ENCODE measurements at regions not wholly inside any gene's neighbourhood (a gene's known extent, or its start where the extent isn't known, plus 50 kb on each side); places are given as distances from the start of the nearest gene placed in this dataset.
"Not testable (repeated sequence)": the region's sequence is repeated elsewhere in the genome, so short reads cannot be mapped to it uniquely, and the experiment has no call there.

DNA sequence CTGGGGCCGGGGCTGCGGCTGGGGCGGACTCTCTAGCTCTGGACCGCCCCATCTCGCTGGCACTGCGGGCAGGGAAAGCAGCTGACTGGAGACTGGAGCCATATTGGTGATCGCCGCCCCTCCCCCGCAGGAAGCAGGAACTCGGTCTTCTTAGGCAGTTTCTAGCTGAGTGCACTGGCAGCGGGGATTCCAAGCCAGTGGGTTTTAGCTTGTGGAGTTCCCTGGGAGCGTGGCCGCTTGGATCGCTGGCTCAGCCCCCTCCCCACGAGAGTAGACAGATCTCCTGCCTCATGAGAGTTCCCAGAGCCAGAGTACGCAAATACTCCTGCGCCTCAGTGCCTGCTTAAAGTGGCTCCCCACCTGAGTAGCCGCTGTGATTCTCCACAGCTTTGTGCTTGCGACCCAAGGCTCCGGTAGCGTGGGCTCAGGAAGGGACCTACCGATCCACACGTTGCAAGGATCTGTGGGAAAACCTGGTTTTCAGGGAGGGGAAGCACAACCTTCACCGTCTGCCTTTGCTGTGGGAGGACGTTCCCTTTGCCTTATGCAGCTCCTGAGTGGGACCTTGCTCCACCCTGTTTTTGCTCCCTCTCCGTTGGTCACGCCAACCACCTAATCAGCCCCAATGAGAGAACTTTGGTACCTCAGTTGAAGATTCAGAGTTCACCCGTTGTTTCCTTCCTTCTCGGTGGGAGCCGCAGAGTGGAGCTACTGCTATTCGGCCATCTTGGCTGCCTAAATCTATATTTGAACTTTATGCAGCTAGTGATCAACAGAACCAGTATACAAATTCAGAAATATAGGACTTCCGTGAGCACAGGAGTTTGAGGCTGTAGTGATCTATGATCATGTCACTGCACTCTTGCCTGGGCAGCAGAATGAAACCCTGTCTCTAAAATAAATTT, 803.9 kb upstream of the PCDH10 start:
- H3K4me3 ChIP-seq (ENCODE audit: low read depth, low read length): no peak overlapping the region

DNA sequence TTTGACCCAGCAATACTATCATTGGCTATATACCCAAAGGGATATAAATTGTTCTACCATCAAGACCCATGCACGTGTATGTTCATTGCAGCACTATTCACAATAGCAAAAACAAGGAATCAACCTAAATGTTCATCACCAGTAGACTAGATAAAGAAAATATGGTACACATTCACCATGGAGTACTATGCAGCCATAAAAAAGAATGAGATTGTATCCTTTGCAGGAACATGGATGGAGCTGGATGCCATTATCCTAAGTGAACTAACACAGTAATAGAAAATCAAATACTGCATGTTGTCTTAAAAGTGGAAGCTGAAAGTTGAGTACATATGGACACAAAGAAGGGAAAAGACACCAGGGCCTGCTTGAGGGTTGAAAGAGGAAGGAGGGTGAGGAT, 803.1 kb upstream of the PCDH10 start:
- H3K4me3 ChIP-seq (ENCODE audit: low read depth, low read length): no peak overlapping the region

- not testable (repeated sequence) for H3K4me3 ChIP-seq (ENCODE audit: low read depth, low read length)
These were observed 797.5 kb upstream of the PCDH10 start for GRCh38 chr4:132351606-132352005.

- no peak overlapping the region for H3K4me3 ChIP-seq (ENCODE audit: low read depth, low read length)
These were observed 766.9 kb upstream of the PCDH10 start for GRCh38 chr4:132382243-132382642.

GRCh38 chr4:132383571-132384199, 765.4 kb upstream of the PCDH10 start:
- H3K4me3 ChIP-seq (ENCODE audit: low read depth, low read length): no peak overlapping the region

DNA sequence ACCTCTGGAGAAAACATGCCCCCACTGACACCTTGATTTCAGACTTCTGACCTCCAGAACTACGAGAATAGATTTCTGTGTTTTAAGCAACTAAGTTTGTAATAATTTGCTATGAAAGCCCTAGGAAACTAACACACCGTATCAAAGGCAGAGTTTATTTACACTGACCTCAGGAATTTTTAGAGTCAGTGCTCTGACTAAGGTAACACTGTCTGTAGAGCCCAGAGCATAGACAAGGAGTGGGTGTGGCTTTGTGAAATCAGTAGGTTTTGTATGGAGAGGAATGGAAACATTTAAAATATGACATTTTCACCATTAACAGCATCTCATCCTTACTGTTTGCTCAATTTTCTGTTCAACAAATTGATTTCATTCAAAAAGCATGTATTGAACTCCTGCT, 764.4 kb upstream of the PCDH10 start:
- H3K4me3 ChIP-seq (ENCODE audit: low read depth, low read length): no peak overlapping the region

DNA sequence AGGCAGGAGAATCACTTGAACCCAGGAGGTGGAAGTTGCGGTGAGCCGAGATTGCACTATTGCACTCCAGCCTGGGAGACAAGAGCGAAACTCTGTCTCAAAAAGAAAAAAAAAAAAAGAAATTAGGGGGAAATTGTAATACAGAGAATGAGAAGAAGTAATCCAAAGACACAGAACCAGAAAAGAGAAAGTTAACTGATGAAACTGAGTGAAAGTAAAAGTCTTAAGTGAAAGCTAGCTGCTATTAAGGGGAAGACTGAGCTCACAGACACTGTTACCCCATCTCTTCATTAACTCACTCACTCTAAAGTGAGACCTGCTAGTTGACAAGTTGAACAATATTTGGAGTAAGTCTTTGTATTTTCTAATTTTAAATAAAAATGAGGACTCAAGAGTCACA, 763.0 kb upstream of the PCDH10 start:
- H3K4me3 ChIP-seq (ENCODE audit: low read depth, low read length): no peak overlapping the region

- no peak overlapping the region for H3K4me3 ChIP-seq (ENCODE audit: low read depth, low read length)
These were observed 762.0 kb upstream of the PCDH10 start for GRCh38 chr4:132387060-132387459.

GRCh38 chr4:132395561-132395960, 753.5 kb upstream of the PCDH10 start:
- H3K4me3 ChIP-seq (ENCODE audit: low read depth, low read length): no peak overlapping the region

DNA sequence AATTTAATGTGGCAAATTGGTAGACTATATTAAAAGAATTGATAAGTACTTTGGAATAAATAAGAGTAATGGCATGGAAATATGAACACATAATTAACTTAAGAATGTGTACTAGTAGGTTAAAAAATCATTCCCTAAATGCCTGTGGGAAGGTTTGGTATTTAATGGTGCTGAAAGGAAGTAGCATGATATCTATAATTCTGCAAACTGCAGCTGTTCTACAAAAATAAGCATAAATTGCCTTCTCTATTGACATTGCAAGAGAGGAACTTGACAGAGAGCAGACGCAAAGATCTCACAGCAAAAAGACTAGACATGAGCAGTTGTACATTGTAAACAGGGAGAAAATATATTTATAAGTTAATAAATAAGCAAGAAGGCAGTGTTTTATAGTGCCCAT, 752.5 kb upstream of the PCDH10 start:
- H3K4me3 ChIP-seq (ENCODE audit: low read depth, low read length): no peak overlapping the region

- no peak overlapping the region for H3K4me3 ChIP-seq (ENCODE audit: low read depth, low read length)
These were observed 731.9 kb upstream of the PCDH10 start for GRCh38 chr4:132417220-132417619.

DNA sequence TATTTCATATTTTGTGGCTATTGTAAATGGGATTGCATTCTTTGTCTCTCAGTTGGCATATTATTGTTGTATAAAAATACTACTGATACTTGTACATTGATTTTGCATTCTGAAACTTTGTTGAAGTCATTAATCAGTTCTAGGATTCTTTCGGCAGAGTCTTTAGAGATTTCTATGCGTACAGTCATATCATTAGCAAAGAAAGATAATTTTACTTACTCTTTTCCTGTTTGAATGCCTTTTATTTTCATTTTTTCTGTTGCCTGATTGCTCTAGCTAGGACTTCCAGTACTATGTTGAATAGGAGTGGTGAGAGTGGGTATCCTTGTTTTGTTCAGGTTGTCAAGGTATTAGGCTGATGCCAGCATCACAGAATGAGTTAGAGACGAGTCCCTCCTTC, 722.0 kb upstream of the PCDH10 start:
- no peak overlapping the region for H3K4me3 ChIP-seq (ENCODE audit: low read depth, low read length)

DNA sequence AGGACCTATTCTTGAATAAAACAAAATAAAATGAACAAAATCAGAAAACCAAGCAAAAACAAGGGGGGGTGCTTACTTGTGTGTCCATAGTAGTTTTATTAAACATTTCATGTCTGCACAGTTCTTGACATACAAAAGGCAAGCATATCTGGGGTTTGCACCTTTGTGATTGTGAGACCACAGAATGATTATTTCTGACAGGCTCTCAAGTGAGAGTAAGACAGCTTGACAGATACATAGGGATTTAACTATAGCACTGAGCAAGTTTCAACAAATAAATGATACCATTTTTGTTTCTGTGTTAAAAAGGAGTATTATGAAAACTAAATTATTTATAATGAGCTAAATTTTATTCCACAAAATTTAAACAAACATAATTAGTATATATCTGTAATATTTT, 712.0 kb upstream of the PCDH10 start:
- H3K4me3 ChIP-seq (ENCODE audit: low read depth, low read length): no peak overlapping the region

DNA sequence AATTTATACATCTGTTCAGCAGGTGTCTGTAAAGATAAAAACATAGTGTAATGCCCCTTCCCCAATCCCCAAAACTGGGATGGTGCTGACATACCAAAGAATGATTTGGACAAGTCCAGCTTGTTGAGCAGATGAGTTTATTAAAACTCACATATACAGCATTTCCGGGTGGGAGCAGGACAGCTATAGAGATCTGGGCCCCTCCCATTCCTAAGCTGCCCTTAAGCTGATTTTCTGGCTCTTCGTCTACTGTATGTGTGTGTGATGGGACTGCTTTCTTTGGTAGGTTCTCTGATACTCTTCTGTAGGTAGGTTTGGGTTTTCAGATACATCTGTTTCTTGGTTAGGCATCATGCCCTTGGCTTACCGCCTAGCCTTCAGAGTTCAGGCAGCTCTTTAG, 703.7 kb upstream of the PCDH10 start:
- no peak overlapping the region for H3K4me3 ChIP-seq (ENCODE audit: low read depth, low read length)

GRCh38 chr4:132457987-132458386, 691.1 kb upstream of the PCDH10 start:
- not testable (repeated sequence) for H3K4me3 ChIP-seq (ENCODE audit: low read depth, low read length)

DNA sequence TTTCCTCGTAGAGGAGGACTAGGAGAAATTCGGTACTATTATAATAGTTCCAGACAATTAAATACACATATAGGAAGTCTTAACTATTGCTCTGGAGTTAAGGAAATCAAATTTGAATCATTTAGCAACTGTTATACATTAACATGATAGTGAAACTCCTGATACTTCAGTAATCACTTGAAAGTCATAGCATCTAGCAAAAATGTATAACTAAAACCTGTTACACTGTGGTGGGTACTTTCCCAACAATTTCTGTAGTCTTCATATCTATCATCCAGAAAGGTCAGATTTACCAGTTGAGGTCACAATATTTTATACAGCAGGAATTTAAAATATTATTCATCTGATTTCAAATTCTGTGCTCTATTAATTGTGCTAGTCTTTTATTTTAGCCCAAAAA, 669.6 kb upstream of the PCDH10 start:
- H3K4me3 ChIP-seq (ENCODE audit: low read depth, low read length): no peak overlapping the region

DNA sequence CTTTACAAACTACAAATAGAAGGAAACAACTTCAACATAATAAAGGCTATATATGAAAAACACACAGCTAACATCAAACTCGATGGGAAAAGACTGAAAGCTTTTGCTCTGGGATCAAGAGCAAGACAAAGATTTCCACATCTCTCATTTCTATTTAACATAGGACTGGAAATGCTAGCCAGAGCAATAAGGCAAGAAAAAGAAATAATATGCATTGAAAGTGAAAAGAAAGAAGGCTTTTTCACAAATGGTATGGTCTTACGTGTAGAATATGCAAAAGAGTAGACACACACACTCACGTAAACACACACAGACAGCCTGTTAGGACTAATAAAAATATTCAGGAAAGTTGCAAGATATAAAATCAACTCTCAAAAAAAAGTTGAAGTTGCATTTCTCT, 660.5 kb upstream of the PCDH10 start:
- no peak overlapping the region for H3K4me3 ChIP-seq (ENCODE audit: low read depth, low read length)

- no peak overlapping the region for H3K4me3 ChIP-seq (ENCODE audit: low read depth, low read length)
These were observed 655.6 kb upstream of the PCDH10 start for GRCh38 chr4:132493476-132493875.

DNA sequence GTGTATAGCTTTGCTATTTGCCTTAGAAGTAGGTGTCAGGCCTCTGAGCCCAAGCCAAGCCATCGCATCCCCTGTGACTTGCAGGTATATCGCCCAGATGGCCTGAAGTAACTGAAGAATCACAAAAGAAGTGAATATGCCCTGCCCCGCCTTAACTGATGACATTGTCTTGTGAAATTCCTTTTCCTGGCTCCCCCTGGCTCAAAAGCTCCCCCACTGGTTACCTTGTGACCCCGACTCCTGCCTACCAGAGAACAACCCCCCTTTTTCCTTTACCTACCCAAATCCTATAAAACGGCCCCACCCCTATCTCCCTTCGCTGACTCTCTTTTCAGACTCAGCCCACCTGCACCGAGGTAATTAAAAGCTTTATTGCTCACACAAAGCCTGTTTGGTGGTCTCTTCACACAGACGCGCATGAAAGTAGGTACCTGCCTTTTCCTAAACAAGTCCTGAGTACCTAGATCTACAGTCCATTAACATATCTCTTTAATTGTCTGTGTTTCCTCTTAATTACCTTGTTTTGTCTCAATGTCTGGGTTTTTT, 653.8 kb upstream of the PCDH10 start:
- H3K4me3 ChIP-seq (ENCODE audit: low read depth, low read length): not testable (repeated sequence)

GRCh38 chr4:132498215-132498614, 650.9 kb upstream of the PCDH10 start:
- H3K4me3 ChIP-seq (ENCODE audit: low read depth, low read length): no peak overlapping the region

- no peak overlapping the region for H3K4me3 ChIP-seq (ENCODE audit: low read depth, low read length)
These were observed 647.0 kb upstream of the PCDH10 start for GRCh38 chr4:132502096-132502552.

DNA sequence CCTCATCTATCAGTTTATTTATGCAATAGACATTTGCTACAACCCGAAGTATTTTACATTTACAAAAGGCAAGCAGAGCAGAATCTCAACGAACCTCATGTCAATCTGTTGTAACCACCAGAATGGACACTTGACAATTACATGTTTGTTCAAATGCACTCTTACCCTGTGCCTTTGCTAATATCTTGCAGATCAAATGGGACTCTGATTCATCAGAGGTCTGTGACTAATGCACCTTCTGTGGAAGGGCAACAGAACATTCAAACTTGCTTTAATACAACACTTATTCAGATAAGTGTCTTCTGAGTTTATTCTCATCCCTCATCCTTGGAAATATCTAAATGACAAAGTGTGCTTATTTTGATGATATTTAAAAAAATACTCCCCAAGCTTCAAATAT, 644.7 kb upstream of the PCDH10 start:
- H3K4me3 ChIP-seq (ENCODE audit: low read depth, low read length): no peak overlapping the region
